ENCODE measurements at regions not wholly inside any gene's neighbourhood (a gene's known extent, or its start where the extent isn't known, plus 50 kb on each side); places are given as distances from the start of the nearest gene placed in this dataset.

GRCh38 chr3:109210501-109210900 is 74.0 kb downstream of the C3orf85 start:
- in situ Hi-C loops (cut with HindIII; ENCODE audit: low pct_unique_long_range_greater_than_20kb, low sequenced_read_pairs), result no loop called here
- no peak for DNase-seq (ENCODE audit: low read depth)

- in situ Hi-C loops (cut with HindIII; ENCODE audit: low pct_unique_long_range_greater_than_20kb, low sequenced_read_pairs), result no loop called here
- DNase-seq (ENCODE audit: low read depth), result no peak
Observed at GRCh38 chr3:109211941-109212340, 75.4 kb downstream of the C3orf85 start.

GRCh38 chr3:109213321-109213720 is 76.8 kb downstream of the C3orf85 start:
- in situ Hi-C loops (cut with HindIII; ENCODE audit: low pct_unique_long_range_greater_than_20kb, low sequenced_read_pairs), result no loop called here
- no peak for DNase-seq (ENCODE audit: low read depth)

- in situ Hi-C loops (cut with HindIII; ENCODE audit: low pct_unique_long_range_greater_than_20kb, low sequenced_read_pairs), result no loop called here
- peak; percentile 5 for DNase-seq (ENCODE audit: low read depth)
Observed at GRCh38 chr3:109224333-109224732, 87.8 kb downstream of the C3orf85 start.

GRCh38 chr3:109225516-109225915 is 89.0 kb downstream of the C3orf85 start:
- in situ Hi-C loops (cut with HindIII; ENCODE audit: low pct_unique_long_range_greater_than_20kb, low sequenced_read_pairs), result no loop called here

GRCh38 chr3:109228391-109229080 is 87.8 kb downstream of the DPPA2 start:
- no peak for DNase-seq (ENCODE audit: low read depth)
- in situ Hi-C loops (cut with HindIII; ENCODE audit: low pct_unique_long_range_greater_than_20kb, low sequenced_read_pairs), result no loop called here

More at GRCh38 chr3:109225516-109225915, 89.0 kb downstream of the C3orf85 start:
- DNase-seq (ENCODE audit: low read depth), result no peak

GRCh38 chr3:109229174-109229847 is 87.0 kb downstream of the DPPA2 start:
- no peak for DNase-seq (ENCODE audit: low read depth)
- in situ Hi-C loops (cut with HindIII; ENCODE audit: low pct_unique_long_range_greater_than_20kb, low sequenced_read_pairs), result no loop called here

- no peak for DNase-seq (ENCODE audit: low read depth)
- in situ Hi-C loops (cut with HindIII; ENCODE audit: low pct_unique_long_range_greater_than_20kb, low sequenced_read_pairs), result no loop called here
Observed at GRCh38 chr3:109234300-109234699, 82.0 kb downstream of the DPPA2 start.

GRCh38 chr3:109241459-109242186 is 74.7 kb downstream of the DPPA2 start:
- in situ Hi-C loops (cut with HindIII; ENCODE audit: low pct_unique_long_range_greater_than_20kb, low sequenced_read_pairs), result no loop called here
- no peak for DNase-seq (ENCODE audit: low read depth)

GRCh38 chr3:109242187-109242523 is 74.2 kb downstream of the DPPA2 start:
- in situ Hi-C loops (cut with HindIII; ENCODE audit: low pct_unique_long_range_greater_than_20kb, low sequenced_read_pairs), result no loop called here
- DNase-seq (ENCODE audit: low read depth), result no peak

Data from Caki2 (cell line).